Psoas muscle (tissue), 7 donors: ENCODE measurements at regions not wholly inside any gene's neighbourhood (a gene's known extent, or its start where the extent isn't known, plus 50 kb on each side); places are given as distances from the start of the nearest gene placed in this dataset.

Experiments used
- ATAC-seq, 4 donors: fragments of 200-7000 bp; cut with Tn5 transposase; one replicate each; pipeline ENCODE4 v1.9.1; 2020; ENCODE audit warnings: moderate library complexity in 3 of 4, mild to moderate bottlenecking in 2 of 4
- DNase-seq, 2 donors: peaks; one replicate each; pipeline ENCODE4 v3.0.0-alpha.2; 2020
- H3K27ac ChIP-seq: fragments of 200-600 bp; one replicate; pipeline ENCODE4 v1.8.0; 2022
- H3K27me3 ChIP-seq, 3 donors: fragments of 200-600 bp in 1 of 3; one replicate each; pipeline versions ENCODE4 v1.6.1 to v1.8.0; 2013 to 2022; ENCODE audit warnings: low read length in 2 of 3, mild to moderate bottlenecking in 2 of 3, moderate library complexity in 1 of 3; ENCODE audit not compliant: insufficient read depth in 3 of 3
- H3K36me3 ChIP-seq, 2 donors: fragments of 200-600 bp in 1 of 2; one replicate each; pipeline versions ENCODE4 v1.6.1 to v1.8.0; 2013 to 2022; ENCODE audit warnings: low read depth in 1 of 2, mild to moderate bottlenecking in 1 of 2, moderate library complexity in 1 of 2; ENCODE audit not compliant: insufficient read depth in 1 of 2
- H3K4me1 ChIP-seq: fragments of 200-600 bp; one replicate; pipeline ENCODE4 v1.8.0; 2022
- H3K4me3 ChIP-seq: fragments of 200-600 bp; one replicate; pipeline ENCODE4 v1.8.0; 2022; ENCODE audit warnings: mild to moderate bottlenecking
- H3K9me3 ChIP-seq: fragments of 200-600 bp; one replicate; pipeline ENCODE4 v1.8.0; 2022
- WGBS, 3 donors: extraction: QIAGEN DNeasy Blood & Tissue Kit; methylation state at CpG; one replicate each; pipeline versions ENCODE4 v1.1.6 to v1.1.7; 2013; 5-methylcytosine and 5-hydroxymethylcytosine counted together
- intact Hi-C, 2 donors: fragments of 100-400 bp; cut with DNase I; formaldehyde crosslinking; loops; one replicate each; pipeline versions ENCODE4 v1.11.0 to v1.14.2; 2022
- TF ChIP-seq, protein P1 (sequence below): fragments of 200-600 bp; IDR thresholded peaks from one replicate; pipeline ENCODE4 v1.8.0; 2022; ENCODE audit warnings: antibody characterized with exemption
- donor health status: healthy with polysubstance abuse.
- donor health status: DM: no; HTN: no; CAD: no; lungs with moderate emphysema.
- donor health status: Bipolar disorder and iron deficiency.
- donor health status: healthy.
- donor health status: DM: yes; HTN: yes; CAD: no.
- donor health status: DM: no; HTN: no; CAD: no.
- donor health status: DM: yes; HTN: yes; CAD: no.

DNA sequence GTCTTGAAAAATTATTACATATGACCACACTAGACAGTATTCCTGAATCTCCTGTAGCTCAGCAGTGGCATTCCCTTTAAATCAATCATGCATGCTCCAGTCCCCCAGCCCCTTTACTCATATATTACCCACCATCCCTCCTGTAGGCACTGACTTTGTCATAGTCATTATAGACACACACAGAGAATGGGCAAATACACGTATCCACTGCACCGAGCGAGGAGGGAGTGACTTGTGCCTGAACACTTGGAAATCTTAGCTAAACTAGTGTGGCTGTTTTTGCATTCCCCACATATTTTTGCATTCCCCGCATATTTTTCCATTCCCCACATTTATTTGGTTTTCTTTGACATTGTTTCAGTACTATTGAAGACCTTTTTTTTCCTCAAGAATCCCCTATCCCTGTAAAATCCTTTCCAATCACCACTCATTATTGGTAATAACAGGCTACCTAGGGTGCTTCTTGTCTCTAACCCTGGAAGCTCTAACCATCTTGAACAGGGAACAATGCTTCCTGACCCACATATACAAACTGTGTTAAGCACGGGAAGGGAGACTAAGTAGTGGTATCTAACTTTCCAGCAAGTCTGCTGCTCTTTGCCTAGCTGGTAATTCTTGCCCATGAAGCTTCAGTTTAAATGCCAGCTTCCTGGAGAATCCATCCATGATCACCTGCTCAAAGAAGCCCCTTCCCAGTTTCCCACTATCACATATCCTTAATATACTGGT, 534.4 kb upstream of the CAMK1G start:
- no peaks in the 10 kb centered on the region for H3K36me3 ChIP-seq
- H3K9me3 ChIP-seq = no peaks in the 10 kb centered on the region
- TF ChIP-seq, protein P1, sequence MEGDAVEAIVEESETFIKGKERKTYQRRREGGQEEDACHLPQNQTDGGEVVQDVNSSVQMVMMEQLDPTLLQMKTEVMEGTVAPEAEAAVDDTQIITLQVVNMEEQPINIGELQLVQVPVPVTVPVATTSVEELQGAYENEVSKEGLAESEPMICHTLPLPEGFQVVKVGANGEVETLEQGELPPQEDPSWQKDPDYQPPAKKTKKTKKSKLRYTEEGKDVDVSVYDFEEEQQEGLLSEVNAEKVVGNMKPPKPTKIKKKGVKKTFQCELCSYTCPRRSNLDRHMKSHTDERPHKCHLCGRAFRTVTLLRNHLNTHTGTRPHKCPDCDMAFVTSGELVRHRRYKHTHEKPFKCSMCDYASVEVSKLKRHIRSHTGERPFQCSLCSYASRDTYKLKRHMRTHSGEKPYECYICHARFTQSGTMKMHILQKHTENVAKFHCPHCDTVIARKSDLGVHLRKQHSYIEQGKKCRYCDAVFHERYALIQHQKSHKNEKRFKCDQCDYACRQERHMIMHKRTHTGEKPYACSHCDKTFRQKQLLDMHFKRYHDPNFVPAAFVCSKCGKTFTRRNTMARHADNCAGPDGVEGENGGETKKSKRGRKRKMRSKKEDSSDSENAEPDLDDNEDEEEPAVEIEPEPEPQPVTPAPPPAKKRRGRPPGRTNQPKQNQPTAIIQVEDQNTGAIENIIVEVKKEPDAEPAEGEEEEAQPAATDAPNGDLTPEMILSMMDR = no peak
- H3K27ac ChIP-seq = no peak overlapping the region
- no peaks in the 10 kb centered on the region for H3K27me3 ChIP-seq
- ATAC-seq = no peak
- WGBS, 3 donors = 35 to 57% (median 41%) methylated on average over 5 of the region's 5 CpGs
- H3K4me1 ChIP-seq = no peaks in the 10 kb centered on the region
- no peak for DNase-seq
- intact Hi-C loops = no loop called here
- no peak overlapping the region for H3K4me3 ChIP-seq

- intact Hi-C loops = no loop called here
- DNase-seq = no peak
- 94 to 99% (median 96%) methylated on average over 4 of the region's 4 CpGs for WGBS, 3 donors
- no peaks in the 10 kb centered on the region for H3K9me3 ChIP-seq
- H3K27ac ChIP-seq = no peak overlapping the region
- ATAC-seq = no peak
- H3K4me3 ChIP-seq = no peak overlapping the region
- H3K4me1 ChIP-seq = no peaks in the 10 kb centered on the region
- no peaks in the 10 kb centered on the region for H3K36me3 ChIP-seq
- TF ChIP-seq, protein P1 = no peak
- H3K27me3 ChIP-seq = no peaks in the 10 kb centered on the region
Observed at GRCh38 chr1:209051570-209051969, 531.9 kb upstream of the CAMK1G start.

DNA sequence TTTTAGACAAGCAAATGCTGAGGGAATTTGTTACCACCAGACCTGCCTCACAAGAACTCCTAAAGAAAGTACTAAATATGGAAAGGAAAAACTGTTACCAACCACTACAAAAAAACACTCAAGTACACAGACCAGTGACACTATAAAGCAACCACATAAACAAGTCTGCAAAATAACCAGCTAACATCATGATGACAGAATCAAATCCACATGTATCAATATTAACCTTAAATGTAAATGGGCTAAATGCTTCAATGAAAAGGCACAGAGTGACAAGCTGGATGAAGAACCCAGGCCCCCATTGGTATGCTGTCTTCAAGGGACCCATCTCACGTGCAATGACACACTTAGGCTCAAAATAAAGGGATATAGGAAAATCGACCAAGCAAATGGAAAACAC, 529.9 kb upstream of the CAMK1G start:
- Histone ChIP-seq H3K4me1 (no peaks in the 10 kb centered on the region), H3K36me3 (no peaks in the 10 kb centered on the region), H3K27me3 (no peaks in the 10 kb centered on the region), H3K27ac (no peak overlapping the region), H3K4me3 (no peak overlapping the region), H3K9me3 (no peaks in the 10 kb centered on the region)
- TF ChIP-seq, protein P1 = no peak
- intact Hi-C loops = no loop called here
- 81 to 89% (median 89%) methylated on average over 2 of the region's 2 CpGs for WGBS, 3 donors
- DNase-seq = no peak
- no peak for ATAC-seq

DNA sequence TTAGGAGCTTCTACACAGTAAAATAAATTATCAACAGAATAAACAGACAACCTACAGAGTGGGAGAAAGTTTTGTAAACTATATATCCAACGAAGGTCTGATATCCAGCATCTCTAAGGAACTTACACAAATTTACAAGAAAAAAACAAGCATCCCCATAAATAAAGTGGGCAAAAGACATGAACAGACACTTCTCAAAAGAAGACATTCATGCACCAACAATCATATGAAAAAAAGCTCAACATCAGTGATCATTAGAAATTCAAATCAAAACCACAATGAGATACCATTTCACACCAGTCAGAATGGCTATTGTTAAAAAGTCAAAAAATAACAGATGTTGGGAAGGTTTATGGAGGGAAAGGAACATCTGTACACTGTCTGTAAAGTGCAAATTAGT, 526.4 kb upstream of the CAMK1G start:
- TF ChIP-seq, protein P1 = no peak
- intact Hi-C loops = no loop called here
- no peaks in the 10 kb centered on the region for H3K9me3 ChIP-seq
- ATAC-seq = no peak
- no peaks in the 10 kb centered on the region for H3K4me1 ChIP-seq
- DNase-seq = no peak
- H3K27me3 ChIP-seq = no peaks in the 10 kb centered on the region
- no peak overlapping the region for H3K4me3 ChIP-seq
- no peaks in the 10 kb centered on the region for H3K36me3 ChIP-seq
- WGBS, 3 donors = 93 to 94% (median 94%) methylated on average over 1 of the region's 1 CpG
- no peak overlapping the region for H3K27ac ChIP-seq

DNA sequence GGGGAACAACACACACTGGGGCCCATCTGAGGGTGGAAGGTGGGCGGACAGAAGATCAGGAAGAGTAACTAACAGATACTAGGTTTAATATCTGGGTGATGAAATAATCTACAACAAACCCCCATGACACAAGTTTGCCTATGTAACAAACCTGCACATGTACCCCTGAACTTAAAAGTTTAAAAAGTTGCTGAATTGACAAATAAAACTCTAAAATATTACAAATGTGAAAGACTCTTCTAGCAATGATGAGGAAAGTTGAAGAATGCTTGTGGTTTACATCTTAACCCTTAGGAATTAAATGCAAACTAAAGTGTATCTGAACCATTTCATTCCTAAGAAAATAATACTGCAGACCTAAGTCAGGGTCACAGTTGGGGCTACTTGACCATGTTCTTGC, 525.6 kb upstream of the CAMK1G start:
- Histone ChIP-seq H3K27me3 (no peaks in the 10 kb centered on the region), H3K9me3 (no peaks in the 10 kb centered on the region), H3K4me1 (no peaks in the 10 kb centered on the region), H3K4me3 (no peak overlapping the region), H3K27ac (no peak overlapping the region), H3K36me3 (no peaks in the 10 kb centered on the region)
- TF ChIP-seq, protein P1 = no peak
- intact Hi-C loops = no loop called here
- ATAC-seq = no peak
- no peak for DNase-seq
- WGBS, 3 donors = 92 to 96% (median 93%) methylated on average over 1 of the region's 1 CpG
